ENCODE measurements at regions not wholly inside any gene's neighbourhood (a gene's known extent, or its start where the extent isn't known, plus 50 kb on each side); places are given as distances from the start of the nearest gene placed in this dataset.
"Not testable (repeated sequence)": the region's sequence is repeated elsewhere in the genome, so short reads cannot be mapped to it uniquely, and the experiment has no call there.

- no peak for DNase-seq
Measured at GRCh38 chr2:136319237-136319636, 201.3 kb upstream of the CXCR4 start.

GRCh38 chr2:136314240-136314639, 196.3 kb upstream of the CXCR4 start:
- DNase-seq = no peak

GRCh38 chr2:136312568-136312967, 194.6 kb upstream of the CXCR4 start:
- DNase-seq = not testable (repeated sequence)

- DNase-seq = no peak
Measured at GRCh38 chr2:136310797-136311603, 193.1 kb upstream of the CXCR4 start.

GRCh38 chr2:136310005-136310495, 192.1 kb upstream of the CXCR4 start:
- no peak for DNase-seq

GRCh38 chr2:136308611-136309010, 190.7 kb upstream of the CXCR4 start:
- DNase-seq = no peak

GRCh38 chr2:136306836-136307235, 188.9 kb upstream of the CXCR4 start:
- no peak for DNase-seq

- DNase-seq = peak; percentile 62
Measured at GRCh38 chr2:136305517-136306192, 187.7 kb upstream of the CXCR4 start.

- no peak for DNase-seq
Measured at GRCh38 chr2:136301006-136301405, 183.1 kb upstream of the CXCR4 start.

- no peak for DNase-seq
Measured at GRCh38 chr2:136298631-136299030, 180.7 kb upstream of the CXCR4 start.

GRCh38 chr2:136297994-136298393, 180.0 kb upstream of the CXCR4 start:
- peak; percentile 54 for DNase-seq

GRCh38 chr2:136297312-136297711, 179.4 kb upstream of the CXCR4 start:
- DNase-seq = no peak

GRCh38 chr2:136295168-136295567, 177.2 kb upstream of the CXCR4 start:
- DNase-seq = no peak

- DNase-seq = no peak
Measured at GRCh38 chr2:136291871-136292270, 173.9 kb upstream of the CXCR4 start.

- no peak for DNase-seq
Measured at GRCh38 chr2:136290326-136290725, 172.4 kb upstream of the CXCR4 start.

GRCh38 chr2:136288249-136288648, 170.3 kb upstream of the CXCR4 start:
- no peak for DNase-seq

GRCh38 chr2:136286423-136286822, 168.5 kb upstream of the CXCR4 start:
- DNase-seq = no peak

- no peak for DNase-seq
Measured at GRCh38 chr2:136284226-136285119, 166.5 kb upstream of the CXCR4 start.

- DNase-seq = no peak
Measured at GRCh38 chr2:136282251-136282650, 164.3 kb upstream of the CXCR4 start.

GRCh38 chr2:136281281-136282114, 163.5 kb upstream of the CXCR4 start:
- DNase-seq = no peak

GRCh38 chr2:136266346-136266745, 148.4 kb upstream of the CXCR4 start:
- DNase-seq = not testable (repeated sequence)

- DNase-seq = no peak
Measured at GRCh38 chr2:136259551-136259950, 141.6 kb upstream of the CXCR4 start.

Measured in COR-L47 (cell line).